DOHH2 (cell line): ENCODE measurements at regions not wholly inside any gene's neighbourhood (a gene's known extent, or its start where the extent isn't known, plus 50 kb on each side); places are given as distances from the start of the nearest gene placed in this dataset.

Experiments used
- CTCF ChIP-seq: fragments of 200-600 bp; sonication (generic); IDR thresholded peaks from one replicate; pipeline ENCODE4 v1.5.1; 2014; ENCODE audit warnings: antibody characterized with exemption, mild to moderate bottlenecking, low read depth, low read length; ENCODE audit not compliant: poor library complexity, severe bottlenecking
- EZH2phosphoT487 ChIP-seq: fragments of 200-600 bp; sonication (generic); IDR thresholded peaks from 2 replicates; pipeline ENCODE4 v1.6.1; 2017; ENCODE audit warnings: borderline replicate concordance, mild to moderate bottlenecking, antibody characterized with exemption, low read length, moderate library complexity, mixed read lengths

GRCh38 chr9:134984372-134985265 is 66.9 kb upstream of the FCN1 start:
- TF ChIP-seq CTCF = no peak
- no peak for TF ChIP-seq EZH2phosphoT487
